ENCODE measurements at regions not wholly inside any gene's neighbourhood (a gene's known extent, or its start where the extent isn't known, plus 50 kb on each side); places are given as distances from the start of the nearest gene placed in this dataset.

DNA sequence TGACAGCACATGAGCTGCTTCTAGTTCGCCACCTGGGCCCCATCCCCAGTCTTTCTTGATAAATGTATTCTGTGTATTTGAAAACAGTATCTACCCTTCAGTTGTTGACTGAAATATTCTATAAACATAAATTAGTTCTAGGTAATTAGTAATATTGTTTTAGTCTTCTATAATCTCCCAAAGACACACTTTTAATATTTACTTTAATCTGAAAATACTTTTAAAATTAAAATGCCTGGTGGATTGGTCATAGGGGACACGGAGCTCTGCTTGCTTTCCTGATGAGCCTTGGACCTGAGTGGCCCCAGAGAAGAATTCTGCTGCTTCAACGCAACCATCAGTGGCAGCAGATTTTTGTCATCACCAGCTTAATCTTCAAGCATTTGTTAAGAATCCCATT lies 234.5 kb downstream of the THBS2 start:
- TF ChIP-seq RAD21 (IDR thresholded peaks at IDR 0.05; ENCODE audit: low read length) (no peak), POLR2A (IDR thresholded peaks at IDR 0.05; ENCODE audit: low read depth, low read length) (no peak), RCOR1 (IDR thresholded peaks at IDR 0.05; ENCODE audit: insufficient replicate concordance, low read length) (no peak), CEBPB (IDR thresholded peaks at IDR 0.05; ENCODE audit: low read depth, low read length) (no peak), MAFK (IDR thresholded peaks at IDR 0.05; ENCODE audit: low read depth, low read length) (no peak)
- TF ChIP-seq, protein P1, sequence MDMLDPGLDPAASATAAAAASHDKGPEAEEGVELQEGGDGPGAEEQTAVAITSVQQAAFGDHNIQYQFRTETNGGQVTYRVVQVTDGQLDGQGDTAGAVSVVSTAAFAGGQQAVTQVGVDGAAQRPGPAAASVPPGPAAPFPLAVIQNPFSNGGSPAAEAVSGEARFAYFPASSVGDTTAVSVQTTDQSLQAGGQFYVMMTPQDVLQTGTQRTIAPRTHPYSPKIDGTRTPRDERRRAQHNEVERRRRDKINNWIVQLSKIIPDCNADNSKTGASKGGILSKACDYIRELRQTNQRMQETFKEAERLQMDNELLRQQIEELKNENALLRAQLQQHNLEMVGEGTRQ (IDR thresholded peaks at IDR 0.05; ENCODE audit: low read depth, low read length) = no peak
- TF ChIP-seq, protein P2, sequence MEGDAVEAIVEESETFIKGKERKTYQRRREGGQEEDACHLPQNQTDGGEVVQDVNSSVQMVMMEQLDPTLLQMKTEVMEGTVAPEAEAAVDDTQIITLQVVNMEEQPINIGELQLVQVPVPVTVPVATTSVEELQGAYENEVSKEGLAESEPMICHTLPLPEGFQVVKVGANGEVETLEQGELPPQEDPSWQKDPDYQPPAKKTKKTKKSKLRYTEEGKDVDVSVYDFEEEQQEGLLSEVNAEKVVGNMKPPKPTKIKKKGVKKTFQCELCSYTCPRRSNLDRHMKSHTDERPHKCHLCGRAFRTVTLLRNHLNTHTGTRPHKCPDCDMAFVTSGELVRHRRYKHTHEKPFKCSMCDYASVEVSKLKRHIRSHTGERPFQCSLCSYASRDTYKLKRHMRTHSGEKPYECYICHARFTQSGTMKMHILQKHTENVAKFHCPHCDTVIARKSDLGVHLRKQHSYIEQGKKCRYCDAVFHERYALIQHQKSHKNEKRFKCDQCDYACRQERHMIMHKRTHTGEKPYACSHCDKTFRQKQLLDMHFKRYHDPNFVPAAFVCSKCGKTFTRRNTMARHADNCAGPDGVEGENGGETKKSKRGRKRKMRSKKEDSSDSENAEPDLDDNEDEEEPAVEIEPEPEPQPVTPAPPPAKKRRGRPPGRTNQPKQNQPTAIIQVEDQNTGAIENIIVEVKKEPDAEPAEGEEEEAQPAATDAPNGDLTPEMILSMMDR (conservative IDR thresholded peaks at IDR 0.05; ENCODE audit: low read depth, low read length) = no peak
- TF ChIP-seq, protein P3, sequence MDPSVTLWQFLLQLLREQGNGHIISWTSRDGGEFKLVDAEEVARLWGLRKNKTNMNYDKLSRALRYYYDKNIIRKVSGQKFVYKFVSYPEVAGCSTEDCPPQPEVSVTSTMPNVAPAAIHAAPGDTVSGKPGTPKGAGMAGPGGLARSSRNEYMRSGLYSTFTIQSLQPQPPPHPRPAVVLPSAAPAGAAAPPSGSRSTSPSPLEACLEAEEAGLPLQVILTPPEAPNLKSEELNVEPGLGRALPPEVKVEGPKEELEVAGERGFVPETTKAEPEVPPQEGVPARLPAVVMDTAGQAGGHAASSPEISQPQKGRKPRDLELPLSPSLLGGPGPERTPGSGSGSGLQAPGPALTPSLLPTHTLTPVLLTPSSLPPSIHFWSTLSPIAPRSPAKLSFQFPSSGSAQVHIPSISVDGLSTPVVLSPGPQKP (IDR thresholded peaks at IDR 0.05; ENCODE audit: borderline replicate concordance, low read depth, low read length) = no peak
